ENCODE measurements at regions not wholly inside any gene's neighbourhood (a gene's known extent, or its start where the extent isn't known, plus 50 kb on each side); places are given as distances from the start of the nearest gene placed in this dataset.

GRCh38 chr2:180307096-180307495, 300.0 kb upstream of the CWC22 start:
- no peaks in the 10 kb centered on the region for H4K20me1 ChIP-seq (ENCODE audit: low read length)
- no peaks in the 10 kb centered on the region for H3K9me3 ChIP-seq (ENCODE audit: low read length)
- H3K27me3 ChIP-seq (ENCODE audit: low read length): no peaks in the 10 kb centered on the region
- no peaks in the 10 kb centered on the region for H3F3A ChIP-seq (ENCODE audit: low read length, unreplicated experiment)
- no peak overlapping the region for H2AFZ ChIP-seq (ENCODE audit: low read length)
- ChIA-PET CTCF (no interaction called here), POLR2A (ENCODE audit: unreplicated experiment) (no interaction called here)
- DNase-seq (no peak), ATAC-seq (no peak)
- H3K9me2 ChIP-seq (replicated peaks; ENCODE audit: low read length): no peaks in the 10 kb centered on the region
- TF ChIP-seq CTCF (conservative IDR thresholded peaks at IDR 0.05; ENCODE audit: low read depth, low read length) (no peak), EZH2phosphoT487 (IDR thresholded peaks at IDR 0.05; ENCODE audit: borderline replicate concordance, low read length) (no peak), EZH2 (IDR thresholded peaks at IDR 0.05; ENCODE audit: low read length, unreplicated experiment) (no peak)
- no peaks in the 10 kb centered on the region for H3K4me1 ChIP-seq (ENCODE audit: insufficient read depth, low read length)
- intact Hi-C loops (cut with micrococcal nuclease): no loop called here
- H3K27ac ChIP-seq (ENCODE audit: low read length): no peak overlapping the region
- no peaks in the 10 kb centered on the region for H3K36me3 ChIP-seq (ENCODE audit: low read depth, low read length)
- H3K4me3 ChIP-seq (ENCODE audit: low read length): no peak overlapping the region
- no peak overlapping the region for H3K4me2 ChIP-seq (ENCODE audit: low read length)
- H3K79me2 ChIP-seq (ENCODE audit: low read length): no peaks in the 10 kb centered on the region
- BruUV-seq (replicated peaks): no TSS peak
- H3K9ac ChIP-seq (ENCODE audit: low read length): no peak overlapping the region

- no peaks in the 10 kb centered on the region for H3K36me3 ChIP-seq (ENCODE audit: low read depth, low read length)
- no peak for TF ChIP-seq EZH2phosphoT487 (IDR thresholded peaks at IDR 0.05; ENCODE audit: borderline replicate concordance, low read length)
- no peak for TF ChIP-seq EZH2 (IDR thresholded peaks at IDR 0.05; ENCODE audit: low read length, unreplicated experiment)
- no peak for TF ChIP-seq CTCF (conservative IDR thresholded peaks at IDR 0.05; ENCODE audit: low read depth, low read length)
- CTCF ChIA-PET: no interaction called here
- no peak overlapping the region for H2AFZ ChIP-seq (ENCODE audit: low read length)
- H3K27ac ChIP-seq (ENCODE audit: low read length): no peak overlapping the region
- no peaks in the 10 kb centered on the region for H3K79me2 ChIP-seq (ENCODE audit: low read length)
- no peaks in the 10 kb centered on the region for H3K4me1 ChIP-seq (ENCODE audit: insufficient read depth, low read length)
- H3K9me2 ChIP-seq (replicated peaks; ENCODE audit: low read length): no peaks in the 10 kb centered on the region
- ATAC-seq (no peak), DNase-seq (no peak)
- H3K27me3 ChIP-seq (ENCODE audit: low read length): no peaks in the 10 kb centered on the region
- no TSS peak for BruUV-seq (replicated peaks)
- intact Hi-C loops (cut with micrococcal nuclease): no loop called here
- POLR2A ChIA-PET (ENCODE audit: unreplicated experiment): no interaction called here
- H4K20me1 ChIP-seq (ENCODE audit: low read length): no peaks in the 10 kb centered on the region
- H3F3A ChIP-seq (ENCODE audit: low read length, unreplicated experiment): no peaks in the 10 kb centered on the region
- no peak overlapping the region for H3K9ac ChIP-seq (ENCODE audit: low read length)
- H3K9me3 ChIP-seq (ENCODE audit: low read length): no peaks in the 10 kb centered on the region
- no peak overlapping the region for H3K4me2 ChIP-seq (ENCODE audit: low read length)
- H3K4me3 ChIP-seq (ENCODE audit: low read length): no peak overlapping the region
Measured at GRCh38 chr2:180306346-180306745, 299.2 kb upstream of the CWC22 start.

DNA sequence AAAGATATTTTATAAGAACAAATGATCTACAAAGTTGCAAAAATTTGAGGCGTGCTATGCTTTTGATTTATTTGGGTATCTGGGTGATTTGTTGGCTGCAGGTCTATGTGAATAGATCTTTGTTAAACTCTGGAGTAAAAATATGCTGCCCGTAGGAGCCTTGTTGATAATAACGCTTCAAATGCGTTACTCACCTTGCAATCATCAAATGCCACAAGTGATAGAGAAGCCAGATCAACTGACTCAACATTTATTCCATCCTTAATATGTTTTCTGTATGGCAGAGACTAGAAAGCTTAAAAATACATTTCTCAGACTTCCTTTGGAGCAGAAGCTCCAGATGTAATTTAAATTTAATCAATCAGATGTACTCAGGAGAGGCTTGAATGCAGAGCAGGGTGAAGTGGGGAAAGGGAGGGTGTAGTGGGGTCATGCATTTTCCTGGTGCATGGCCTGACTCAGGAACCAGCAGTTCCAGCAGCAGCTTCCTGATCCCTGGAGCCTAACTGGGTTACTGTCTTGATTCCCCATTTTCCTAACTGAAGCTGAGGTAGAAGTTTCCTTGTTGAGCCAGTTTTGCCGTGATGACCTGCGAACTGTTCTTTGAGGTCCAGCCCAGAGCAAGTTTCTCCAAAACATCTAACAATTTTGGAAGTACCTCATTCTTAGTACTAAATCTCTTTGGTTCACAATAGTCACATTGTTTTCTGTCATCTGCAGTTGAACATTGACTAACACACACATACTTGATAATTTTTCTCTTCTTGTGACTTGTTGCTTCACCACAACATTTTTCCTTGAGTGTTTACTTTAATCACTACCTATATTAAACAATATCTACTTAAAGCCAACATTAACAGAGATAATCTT, 284.7 kb upstream of the CWC22 start:
- Histone ChIP-seq H3K36me3 (ENCODE audit: low read depth, low read length) (no peaks in the 10 kb centered on the region), H3K4me3 (ENCODE audit: low read length) (peak overlapping the region; percentile 56), H3K79me2 (ENCODE audit: low read length) (no peaks in the 10 kb centered on the region), H3K4me2 (ENCODE audit: low read length) (peak overlapping the region; percentile 85), H3K4me1 (ENCODE audit: insufficient read depth, low read length) (peaks cover 38% of the 10 kb centered on the region), H3K27me3 (ENCODE audit: low read length) (no peaks in the 10 kb centered on the region), H3K9me2 (replicated peaks; ENCODE audit: low read length) (no peaks in the 10 kb centered on the region), H3K9me3 (ENCODE audit: low read length) (no peaks in the 10 kb centered on the region), H3K9ac (ENCODE audit: low read length) (peak overlapping the region; percentile 72), H3F3A (ENCODE audit: low read length, unreplicated experiment) (peaks cover 9% of the 10 kb centered on the region), H4K20me1 (ENCODE audit: low read length) (no peaks in the 10 kb centered on the region), H3K27ac (ENCODE audit: low read length) (peak overlapping the region; percentile 97), H2AFZ (ENCODE audit: low read length) (peak overlapping the region; percentile 8; the same call in 1 of the 2 replicates)
- ChIA-PET POLR2A (ENCODE audit: unreplicated experiment) (no interaction called here), CTCF (interaction anchor here (0.7 kb wide), 1 partner anchor 469 kb away, joined by 3 read pairs; no protein-coding TSS in a partner anchor)
- intact Hi-C loops (cut with micrococcal nuclease): loop anchor here (1.0 to 10.0 kb wide), 2 partner anchors 33 to 73 kb away; no protein-coding TSS in a partner anchor
- TF ChIP-seq EZH2phosphoT487 (IDR thresholded peaks at IDR 0.05; ENCODE audit: borderline replicate concordance, low read length) (no peak), CTCF (conservative IDR thresholded peaks at IDR 0.05; ENCODE audit: low read depth, low read length) (no peak), EZH2 (IDR thresholded peaks at IDR 0.05; ENCODE audit: low read length, unreplicated experiment) (no peak)
- BruUV-seq (replicated peaks): no TSS peak
- DNase-seq (peak; percentile 85), ATAC-seq (peak; percentile 83)
